Activated CD4-positive, alpha-beta T cell treated with anti-CD3 and anti-CD28 coated beads for 48 hours (primary cell): ENCODE measurements at regions not wholly inside any gene's neighbourhood (a gene's known extent, or its start where the extent isn't known, plus 50 kb on each side); places are given as distances from the start of the nearest gene placed in this dataset.
"Not testable (repeated sequence)": the region's sequence is repeated elsewhere in the genome, so short reads cannot be mapped to it uniquely, and the experiment has no call there.

Experiments used
- DNase-seq: peaks from one replicate; pipeline ENCODE4 v3.0.0-alpha.2; 2020

GRCh38 chr1:145475962-145476361 lies 50.6 kb upstream of the NBPF20 start:
- DNase-seq: not testable (repeated sequence)

DNA sequence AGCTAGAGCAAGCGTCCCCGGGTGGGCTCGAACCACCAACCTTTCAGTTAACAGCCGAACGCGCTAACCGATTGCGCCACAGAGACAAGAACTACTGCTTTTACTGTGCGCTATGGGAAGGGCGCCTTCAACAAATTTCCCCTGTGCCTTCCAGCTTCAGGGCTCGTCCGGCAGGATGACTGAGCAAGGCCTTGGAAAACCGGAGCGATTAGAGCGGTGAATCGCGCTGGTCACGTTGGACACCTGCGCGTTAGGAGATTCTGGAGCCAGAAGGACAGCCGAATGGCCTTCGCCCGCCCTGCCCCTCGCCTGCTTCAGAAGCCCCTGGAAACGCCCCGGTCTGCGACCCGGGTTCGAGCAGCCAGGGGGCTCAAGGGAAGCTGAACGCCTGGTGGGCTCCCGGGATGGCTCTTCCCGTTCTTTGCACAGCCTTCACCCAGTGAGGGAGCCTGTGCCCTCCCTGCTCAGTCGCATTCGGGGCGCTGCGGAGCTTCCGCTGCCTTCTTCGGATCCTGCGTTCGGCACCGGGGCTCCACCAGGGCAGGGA lies 50.0 kb upstream of the NBPF20 start:
- DNase-seq: peak; percentile 75
